Occipital lobe (tissue), 1 donor: ENCODE measurements at regions not wholly inside any gene's neighbourhood (a gene's known extent, or its start where the extent isn't known, plus 50 kb on each side); places are given as distances from the start of the nearest gene placed in this dataset.

ENCODE experiments used
- DNase-seq: peaks from one replicate; lab custom pipeline; 2025; lab: John Stamatoyannopoulos, UW

- no peak for DNase-seq
Observed at GRCh38 chr13:33745370-33746324, 72.3 kb upstream of the RFC3 start.

GRCh38 chr13:33746867-33747266 is 71.1 kb upstream of the RFC3 start:
- DNase-seq: no peak

DNA sequence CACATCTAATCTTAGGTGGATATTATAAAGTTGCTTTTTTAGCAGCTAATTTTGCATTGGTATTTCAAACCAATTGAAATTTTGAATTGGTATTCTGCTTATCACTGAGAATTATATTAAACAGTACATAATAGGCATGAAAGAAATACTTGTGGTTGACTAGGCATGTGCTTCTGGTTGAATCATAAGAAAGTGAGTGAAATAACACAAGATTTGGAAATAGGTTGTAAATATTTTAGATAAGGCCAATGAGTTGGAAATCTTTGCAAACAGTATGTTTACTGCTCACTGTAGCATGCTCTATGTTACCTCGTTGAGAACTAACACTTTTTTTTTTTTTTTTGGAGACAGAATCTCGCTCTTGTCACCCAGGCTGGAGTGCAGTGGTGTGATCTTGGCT is 66.8 kb upstream of the RFC3 start:
- no peak for DNase-seq

- DNase-seq: no peak
Observed at GRCh38 chr13:33752094-33752493, 65.9 kb upstream of the RFC3 start.

DNA sequence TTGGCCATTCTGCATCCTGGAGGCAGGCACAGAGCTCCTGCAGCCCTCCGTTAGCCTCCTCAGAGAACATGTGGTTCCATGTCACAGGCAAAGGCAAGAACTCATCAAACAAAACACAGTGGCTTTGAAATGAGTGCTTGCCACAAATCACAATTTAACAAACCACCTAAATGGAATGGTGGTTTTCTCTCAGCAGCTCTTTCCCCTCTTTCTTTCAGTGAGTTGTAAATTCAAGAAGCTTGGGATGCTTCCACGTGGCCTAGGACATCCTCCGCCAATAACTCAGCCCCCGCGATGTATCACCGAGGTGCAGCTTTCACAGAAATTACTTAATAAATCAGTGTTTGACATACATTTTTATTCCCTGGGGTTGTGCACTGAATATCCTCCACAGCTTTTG is 65.4 kb upstream of the RFC3 start:
- no peak for DNase-seq

GRCh38 chr13:33756929-33757328 is 61.0 kb upstream of the RFC3 start:
- DNase-seq: no peak

DNA sequence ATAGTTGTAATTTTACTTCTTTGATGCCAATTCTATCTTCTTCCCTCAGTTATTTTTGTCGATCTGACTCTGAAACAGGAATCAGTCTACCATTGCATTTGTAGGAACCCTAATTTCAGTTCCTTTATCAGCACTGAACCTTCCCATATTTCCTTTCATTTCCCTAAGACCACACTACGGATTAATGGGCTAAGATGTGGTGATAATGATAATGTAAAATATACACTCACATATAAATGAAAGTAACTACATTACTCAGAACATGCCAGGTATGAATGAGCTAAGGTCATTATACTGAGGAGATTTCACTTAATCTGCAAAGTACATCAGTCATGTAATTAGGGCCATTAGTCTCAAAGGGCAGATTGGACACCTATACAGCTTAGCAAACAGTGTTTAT is 60.2 kb upstream of the RFC3 start:
- DNase-seq: no peak

GRCh38 chr13:33758113-33758512 is 59.8 kb upstream of the RFC3 start:
- no peak for DNase-seq

DNA sequence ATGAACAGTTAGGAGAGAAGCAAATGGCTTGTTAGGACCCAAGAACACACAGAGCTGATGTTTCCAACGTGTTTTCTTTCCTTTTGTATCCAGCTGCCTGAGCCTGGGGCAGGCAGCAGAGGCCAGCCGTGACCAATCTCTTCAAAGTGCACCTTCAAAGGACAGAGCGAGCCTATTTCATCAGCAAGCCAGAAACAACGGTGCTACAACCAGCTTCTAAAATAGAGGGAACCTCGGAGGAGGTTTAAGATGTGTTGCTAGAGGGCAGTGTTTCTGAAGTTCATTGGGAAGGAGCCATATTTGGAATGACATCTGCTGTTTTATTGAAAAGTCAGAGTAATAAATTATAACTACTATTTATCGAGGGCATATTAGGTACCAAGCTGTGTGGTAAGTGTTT is 56.2 kb upstream of the RFC3 start:
- DNase-seq: no peak

GRCh38 chr13:33763021-33763420 is 54.9 kb upstream of the RFC3 start:
- DNase-seq: no peak

DNA sequence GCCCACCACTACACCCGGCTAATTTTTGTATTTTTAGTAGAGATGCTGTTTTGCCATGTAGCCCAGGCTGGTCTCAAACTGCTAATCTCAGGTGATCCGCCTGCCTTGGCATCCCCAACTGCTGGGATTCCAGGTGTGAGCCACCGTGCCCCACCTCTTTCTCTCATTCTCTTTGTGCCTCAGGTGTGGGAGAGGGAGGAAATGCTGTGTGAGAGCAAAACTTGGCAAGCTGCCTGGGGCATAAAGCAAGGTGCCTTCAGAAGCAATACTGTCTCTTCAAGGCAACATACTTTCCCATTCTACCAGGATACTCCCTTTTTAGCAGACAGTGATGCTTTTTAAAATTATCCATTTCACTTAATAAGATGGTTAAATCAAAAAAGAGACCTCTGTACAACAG is 53.2 kb upstream of the RFC3 start:
- DNase-seq: no peak

DNA sequence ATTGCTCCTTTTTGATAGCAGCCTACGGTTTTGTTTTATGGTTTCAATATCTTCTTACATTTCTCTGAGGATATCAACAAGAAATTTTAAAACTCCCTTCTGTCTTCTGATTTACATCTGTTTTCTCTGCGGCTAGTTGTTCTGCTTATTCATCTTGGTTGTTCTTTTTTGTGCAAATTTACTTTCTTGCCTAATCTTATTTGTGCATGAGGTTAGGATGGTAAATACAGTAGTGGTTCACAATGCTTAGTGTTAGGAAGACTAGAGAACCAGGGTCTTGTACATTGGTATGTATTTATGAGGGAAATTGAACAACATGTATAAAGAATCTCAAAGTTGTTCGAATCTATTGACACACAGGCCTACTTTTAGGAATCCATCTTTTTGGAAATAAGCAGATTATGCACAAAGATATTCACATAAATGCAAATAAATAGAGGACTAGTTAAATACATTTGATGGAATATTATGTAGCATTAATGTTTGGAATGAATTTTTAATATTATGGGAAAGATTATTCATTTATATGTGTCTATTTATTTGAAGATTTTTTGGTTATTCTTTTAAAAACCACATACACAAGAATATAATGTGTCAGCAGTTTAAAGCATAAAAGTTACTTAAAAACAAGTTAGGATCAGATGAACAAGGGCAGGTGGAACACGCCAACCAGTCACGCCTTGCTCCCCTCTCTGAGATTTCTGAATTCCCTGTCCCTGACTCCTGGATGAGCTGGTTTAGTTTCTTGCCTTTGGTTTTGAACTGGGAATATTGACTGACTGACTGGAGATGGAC is 51.4 kb upstream of the RFC3 start:
- no peak for DNase-seq

GRCh38 chr13:33767140-33767539 is 50.8 kb upstream of the RFC3 start:
- no peak for DNase-seq
